PC-3 (cell line): ENCODE measurements at regions not wholly inside any gene's neighbourhood (a gene's known extent, or its start where the extent isn't known, plus 50 kb on each side); places are given as distances from the start of the nearest gene placed in this dataset.

Experiments
- CTCF ChIP-seq: fragments of 300-600 bp; sonication (generic); conservative IDR thresholded peaks from 2 replicates; pipeline ENCODE4 v1.5.1; 2017; ENCODE audit warnings: antibody characterized with exemption, low read depth, mild to moderate bottlenecking, low read length
- EZH2phosphoT487 ChIP-seq: fragments of 300-600 bp; sonication (generic); IDR thresholded peaks from 2 replicates; pipeline ENCODE4 v1.6.1; 2018; ENCODE audit warnings: mild to moderate bottlenecking, antibody characterized with exemption, low read length, borderline replicate concordance

GRCh38 chr13:32902874-32903273, 113.3 kb upstream of the KL start:
- TF ChIP-seq CTCF = no peak
- no peak for TF ChIP-seq EZH2phosphoT487
